ENCODE measurements at regions not wholly inside any gene's neighbourhood (a gene's known extent, or its start where the extent isn't known, plus 50 kb on each side); places are given as distances from the start of the nearest gene placed in this dataset.

DNA sequence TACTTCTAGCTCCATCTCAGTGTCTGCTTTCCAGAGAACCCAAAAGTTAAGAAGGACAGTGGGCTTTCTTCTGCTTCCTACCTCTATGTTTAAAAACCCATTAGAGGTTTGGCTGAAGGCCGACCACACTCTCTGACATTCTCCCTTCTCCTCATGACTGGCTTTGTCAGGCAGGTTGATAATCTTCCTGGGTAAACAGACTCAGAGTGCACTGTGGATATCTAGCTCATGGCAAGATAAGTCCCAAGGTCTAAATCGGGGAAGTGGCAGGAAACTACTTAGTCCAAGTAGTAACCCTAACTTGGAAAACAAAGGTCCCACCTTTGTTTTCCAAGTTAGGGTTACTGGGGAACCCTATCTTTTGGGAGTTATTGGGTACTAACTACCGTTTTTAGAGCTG lies 161.9 kb upstream of the SPAG17 start:
- Histone ChIP-seq H3K27ac (no peak overlapping the region), H3K36me3 (no peaks in the 10 kb centered on the region), H3K4me3 (no peak overlapping the region), H3K27me3 (no peaks in the 10 kb centered on the region), H3K4me1 (peaks cover 6% of the 10 kb centered on the region), H3K9me3 (replicated peaks) (0 out of 2 replicates have a peak, but pooled peaks cover 3% of the 10 kb centered on the region)
- no peak for DNase-seq

DNA sequence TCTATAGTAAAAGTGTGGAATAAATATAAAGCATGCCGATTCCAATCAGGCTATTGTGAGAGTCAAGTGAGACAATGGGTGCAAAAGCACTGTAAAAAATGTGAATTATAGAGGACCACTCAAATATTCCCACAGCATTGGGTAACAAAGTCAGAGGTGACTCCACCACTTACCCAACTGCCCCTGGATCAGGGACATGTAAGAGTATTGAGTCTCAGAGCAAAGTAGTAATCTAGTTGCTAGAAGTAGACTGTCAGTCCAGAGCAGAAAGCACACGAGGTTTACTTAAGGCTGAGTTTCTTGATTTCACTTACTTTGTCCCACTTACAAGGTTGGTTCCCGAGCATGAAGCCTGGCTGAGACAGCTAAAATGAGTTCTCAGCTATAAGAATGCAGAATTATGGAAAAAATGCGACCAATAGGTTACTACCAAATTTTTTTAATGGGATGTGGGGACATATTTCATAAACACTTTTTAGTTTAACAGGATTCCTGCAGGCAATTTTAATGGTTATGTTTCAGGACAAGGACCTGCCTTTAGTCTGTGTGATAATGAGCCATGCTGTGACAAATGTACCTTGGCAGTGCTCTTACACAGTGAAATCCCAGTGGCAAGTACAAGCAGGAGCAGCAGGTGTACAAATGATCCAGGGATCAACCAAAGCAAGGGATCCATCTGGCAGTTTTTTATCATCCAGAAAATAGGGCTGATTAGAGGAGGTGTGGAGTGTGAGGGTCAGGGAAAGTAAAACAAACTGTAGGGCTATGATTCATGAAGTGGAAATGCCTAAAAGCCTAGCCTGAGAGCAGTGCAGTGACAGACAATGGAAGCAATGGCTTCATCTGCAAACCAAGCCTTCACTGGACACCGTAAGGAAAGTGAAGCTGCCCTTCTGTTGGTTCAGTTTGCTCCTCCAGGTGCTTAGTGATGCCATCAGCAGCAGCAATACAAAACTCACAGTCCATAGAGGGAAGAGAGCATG lies 156.2 kb upstream of the SPAG17 start:
- H3K27me3 ChIP-seq, result no peaks in the 10 kb centered on the region
- peak; percentile 54 to 90 for DNase-seq
- no peaks in the 10 kb centered on the region for H3K9me3 ChIP-seq (replicated peaks)
- H3K4me3 ChIP-seq, result no peak overlapping the region
- no peaks in the 10 kb centered on the region for H3K36me3 ChIP-seq
- peak overlapping the region; percentile 54 for H3K27ac ChIP-seq
- peaks cover 44% of the 10 kb centered on the region for H3K4me1 ChIP-seq

DNA sequence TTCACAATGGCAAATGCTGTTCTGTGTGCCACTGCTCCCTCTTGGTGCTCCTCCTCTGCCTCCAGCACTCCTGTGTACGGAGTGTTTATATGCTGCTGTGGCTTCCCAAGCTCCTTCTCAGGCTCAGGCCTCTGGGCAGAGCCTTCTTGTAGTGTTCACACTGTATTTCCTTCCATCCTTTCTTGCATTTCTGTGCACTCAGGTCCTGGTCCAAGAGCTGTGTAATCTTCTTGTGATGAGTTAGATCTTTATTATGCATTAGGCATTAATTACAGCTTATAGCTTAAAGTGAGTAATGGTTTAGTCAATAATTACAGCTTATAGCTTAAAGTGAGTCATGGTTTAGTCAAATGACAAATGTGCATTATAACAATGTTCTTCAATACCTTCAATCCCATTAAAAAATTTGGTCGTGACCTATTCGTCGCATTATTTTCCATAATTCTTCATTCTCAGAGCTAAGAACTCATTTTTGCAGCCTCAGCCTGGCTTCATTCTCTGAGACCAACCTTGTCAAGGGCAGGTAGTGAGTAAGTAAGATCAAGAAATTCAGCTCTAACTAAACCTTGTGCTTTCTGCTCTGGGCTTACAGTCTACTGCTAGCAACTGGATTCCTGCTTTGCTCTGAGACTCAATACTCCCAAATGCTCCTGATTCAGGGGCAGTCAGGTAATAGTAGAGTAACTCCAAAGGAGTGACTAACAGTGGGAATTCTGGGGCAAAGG lies 154.5 kb upstream of the SPAG17 start:
- Histone ChIP-seq H3K9me3 (replicated peaks) (no peaks in the 10 kb centered on the region), H3K36me3 (no peaks in the 10 kb centered on the region), H3K27me3 (no peaks in the 10 kb centered on the region), H3K4me1 (peaks cover 61% of the 10 kb centered on the region), H3K27ac (no peak overlapping the region), H3K4me3 (no peak overlapping the region)
- no peak for DNase-seq

DNA sequence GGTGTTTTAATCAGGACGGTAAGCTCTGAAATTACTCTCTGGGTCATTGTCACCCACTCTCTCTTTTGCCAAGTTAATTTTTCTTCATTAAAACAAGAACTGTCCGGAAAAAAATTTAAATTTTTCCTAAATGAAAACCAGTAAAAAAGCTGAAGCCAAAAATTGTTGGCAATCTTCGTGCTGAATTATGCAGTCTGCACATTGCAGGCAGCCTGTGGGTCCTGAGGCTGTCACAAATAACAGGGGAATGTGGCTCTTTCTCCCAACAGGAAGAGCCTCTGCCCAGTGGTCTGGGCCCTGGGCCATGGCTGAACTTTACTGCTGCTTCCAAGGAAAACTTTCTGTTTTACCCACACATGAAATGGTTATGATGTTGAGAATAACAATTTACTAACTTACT lies 153.9 kb upstream of the SPAG17 start:
- DNase-seq, result no peak
- Histone ChIP-seq H3K9me3 (replicated peaks) (no peaks in the 10 kb centered on the region), H3K4me3 (no peak overlapping the region), H3K4me1 (peaks cover 66% of the 10 kb centered on the region), H3K36me3 (no peaks in the 10 kb centered on the region), H3K27me3 (no peaks in the 10 kb centered on the region), H3K27ac (no peak overlapping the region)

DNA sequence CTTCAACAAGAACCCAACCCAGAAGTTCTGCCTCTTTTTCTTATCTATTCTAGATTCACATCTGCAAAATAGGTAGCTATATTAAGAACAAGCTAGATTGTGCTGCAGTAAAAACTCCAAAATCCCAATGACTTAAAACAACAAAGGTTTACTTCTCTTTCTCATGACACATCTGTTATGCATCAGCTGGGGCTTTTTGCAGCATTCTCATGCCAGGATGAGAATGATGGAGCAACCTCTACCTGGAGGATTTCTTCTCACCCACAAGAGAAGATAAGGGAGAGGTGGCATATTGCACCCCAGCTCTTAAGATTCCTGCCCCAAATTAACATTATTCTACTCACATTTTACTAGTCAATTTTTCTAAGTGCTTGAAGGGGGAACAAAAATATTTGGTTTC lies 152.3 kb upstream of the SPAG17 start:
- no peaks in the 10 kb centered on the region for H3K9me3 ChIP-seq (replicated peaks)
- no peak for DNase-seq
- no peaks in the 10 kb centered on the region for H3K36me3 ChIP-seq
- peaks cover 75% of the 10 kb centered on the region for H3K4me1 ChIP-seq
- H3K4me3 ChIP-seq, result no peak overlapping the region
- no peaks in the 10 kb centered on the region for H3K27me3 ChIP-seq
- H3K27ac ChIP-seq, result no peak overlapping the region

DNA sequence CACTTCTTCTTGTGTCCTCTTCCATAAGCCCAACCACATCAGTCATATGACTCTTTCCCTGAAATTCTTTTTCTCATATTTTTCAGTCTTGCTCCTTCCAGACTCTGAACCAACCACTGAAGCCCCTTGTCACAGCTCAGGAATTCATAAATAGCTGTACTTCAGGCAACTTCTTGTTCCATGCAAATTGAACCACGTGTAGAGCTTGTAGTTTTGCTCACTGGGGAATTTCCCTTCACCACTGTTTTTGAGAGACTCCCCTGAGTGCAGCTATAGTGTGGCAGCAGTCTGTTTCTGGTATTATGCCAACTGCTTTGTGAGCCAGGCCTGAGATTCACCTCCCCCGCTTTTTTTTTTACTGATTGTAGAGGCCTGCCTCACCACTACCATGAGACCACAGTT lies 150.3 kb upstream of the SPAG17 start:
- peak; percentile 75 to 89 for DNase-seq
- H3K4me3 ChIP-seq, result no peak overlapping the region
- no peaks in the 10 kb centered on the region for H3K27me3 ChIP-seq
- no peaks in the 10 kb centered on the region for H3K36me3 ChIP-seq
- peaks cover 55% of the 10 kb centered on the region for H3K4me1 ChIP-seq
- H3K9me3 ChIP-seq (replicated peaks), result no peaks in the 10 kb centered on the region
- peak overlapping the region; percentile 91 for H3K27ac ChIP-seq

DNA sequence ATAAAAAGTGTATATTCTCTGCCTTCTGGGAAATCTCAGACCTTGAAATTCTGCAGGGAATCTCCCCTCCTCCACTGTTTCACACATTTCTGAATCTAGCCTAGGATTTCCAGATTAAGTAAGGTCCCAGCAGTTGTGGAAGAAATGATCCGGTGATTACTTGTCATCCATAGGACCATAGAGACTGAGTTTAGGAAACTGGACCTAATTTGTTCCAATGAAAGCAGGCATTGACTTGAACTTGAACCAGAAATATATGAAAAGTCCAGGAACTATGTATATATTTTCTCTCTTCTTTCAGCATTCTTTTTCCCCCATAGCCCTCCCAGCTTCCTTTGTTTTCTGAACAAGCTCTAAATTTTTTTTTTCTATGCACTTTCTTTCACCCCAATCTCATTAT lies 149.5 kb upstream of the SPAG17 start:
- Histone ChIP-seq H3K27me3 (no peaks in the 10 kb centered on the region), H3K36me3 (no peaks in the 10 kb centered on the region), H3K4me1 (peaks cover 48% of the 10 kb centered on the region), H3K9me3 (replicated peaks) (no peaks in the 10 kb centered on the region), H3K27ac (peak overlapping the region; percentile 91), H3K4me3 (no peak overlapping the region)
- DNase-seq, result peak; percentile 35 to 85

DNA sequence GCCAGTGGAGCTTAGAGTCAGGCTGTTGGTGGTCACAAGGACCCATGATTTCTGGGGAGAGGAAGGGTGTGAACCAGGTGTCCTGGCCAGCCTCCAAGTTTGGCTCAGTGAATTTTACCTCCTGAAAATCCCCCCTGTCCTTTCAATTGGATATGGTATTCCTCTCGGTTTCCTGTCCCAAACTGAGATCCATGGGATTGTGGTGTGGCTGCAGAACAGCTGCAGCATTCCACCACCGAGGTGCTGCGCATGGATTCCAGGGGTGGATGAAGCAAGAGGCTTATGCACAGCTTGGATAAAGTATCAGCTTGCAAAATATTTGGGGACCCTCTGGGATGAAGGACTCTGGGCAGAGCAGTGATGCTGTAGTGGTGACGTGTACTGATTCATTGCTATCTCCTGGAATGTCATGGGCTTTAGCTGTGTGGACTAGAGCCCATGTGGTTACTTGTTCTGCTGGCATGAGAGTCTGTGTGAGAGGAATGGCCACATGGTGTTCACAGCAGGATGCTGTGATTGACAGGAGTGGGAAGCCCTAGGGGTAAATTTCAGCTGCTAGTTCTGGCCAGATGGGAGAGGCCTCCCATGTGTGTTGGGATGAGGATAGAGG lies 148.7 kb upstream of the SPAG17 start:
- peak; percentile 99 to 100 for DNase-seq
- Histone ChIP-seq H3K36me3 (no peaks in the 10 kb centered on the region), H3K4me1 (peaks cover 44% of the 10 kb centered on the region), H3K27ac (peak overlapping the region; percentile 91), H3K9me3 (replicated peaks) (no peaks in the 10 kb centered on the region), H3K4me3 (no peak overlapping the region), H3K27me3 (no peaks in the 10 kb centered on the region)

DNA sequence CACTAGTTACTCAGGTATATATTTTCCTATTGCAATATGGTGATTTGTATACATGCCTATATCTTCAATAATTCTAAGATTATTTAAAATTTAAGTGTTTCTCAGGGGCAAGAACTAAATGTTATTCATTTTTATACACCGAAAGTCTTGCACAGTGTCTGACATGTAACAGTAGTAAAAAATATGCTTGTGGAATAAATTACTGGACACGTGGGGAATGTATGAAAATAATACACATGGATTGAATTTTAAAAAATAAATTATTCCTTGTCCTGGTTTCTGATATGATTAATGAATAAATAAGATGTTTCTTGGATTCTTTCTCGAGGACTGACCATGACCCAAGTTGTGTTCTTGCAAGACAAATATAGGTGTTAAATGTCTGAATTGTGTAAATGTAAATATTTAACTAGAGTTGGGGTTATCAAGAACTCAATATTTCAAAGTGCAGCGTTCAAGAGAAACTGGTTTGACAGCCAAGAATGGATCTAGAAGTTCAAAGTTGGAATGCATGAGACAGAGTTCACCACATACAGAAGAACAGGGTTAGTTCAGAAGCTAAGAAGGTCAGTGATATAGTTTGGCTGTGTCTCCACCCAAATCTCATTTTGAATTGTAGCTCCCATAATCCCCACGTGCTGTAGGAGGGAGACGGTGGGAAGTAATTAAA lies 142.1 kb upstream of the SPAG17 start:
- Histone ChIP-seq H3K27ac (no peak overlapping the region), H3K4me3 (no peak overlapping the region), H3K4me1 (peaks cover 21% of the 10 kb centered on the region), H3K9me3 (replicated peaks) (no peaks in the 10 kb centered on the region), H3K27me3 (no peaks in the 10 kb centered on the region), H3K36me3 (no peaks in the 10 kb centered on the region)
- DNase-seq, result no peak

DNA sequence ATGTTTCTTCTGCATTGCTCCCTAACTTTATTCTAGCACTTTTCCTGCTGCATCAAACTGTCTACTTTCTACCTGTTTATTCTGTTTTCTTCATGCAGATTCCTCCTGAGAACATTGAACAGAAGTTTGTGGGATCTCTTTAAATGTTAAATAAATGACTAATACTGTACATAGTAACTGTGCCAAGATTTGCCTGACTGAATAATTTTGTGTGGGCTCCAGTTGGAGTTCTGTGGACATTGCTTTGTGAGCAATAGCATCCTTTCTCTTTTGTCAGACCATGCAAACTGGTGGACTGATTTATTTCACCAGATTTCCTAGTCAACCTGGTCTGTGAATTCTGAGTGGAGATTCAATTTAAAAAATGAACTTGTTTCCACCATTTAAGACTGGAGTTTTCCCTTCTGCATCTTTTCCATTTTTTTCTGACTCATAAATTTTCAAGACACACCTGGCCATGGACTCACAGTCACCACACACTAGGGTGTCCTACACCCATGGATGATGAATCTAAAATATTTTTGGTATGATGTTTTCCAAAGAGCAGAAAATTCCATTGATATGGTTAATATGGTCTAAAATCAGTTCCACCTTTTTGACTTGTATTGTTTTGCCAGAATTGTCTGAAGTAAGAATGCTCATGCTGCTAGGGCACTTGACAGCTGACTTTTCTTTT lies 140.7 kb upstream of the SPAG17 start:
- H3K4me3 ChIP-seq, result no peak overlapping the region

DNA sequence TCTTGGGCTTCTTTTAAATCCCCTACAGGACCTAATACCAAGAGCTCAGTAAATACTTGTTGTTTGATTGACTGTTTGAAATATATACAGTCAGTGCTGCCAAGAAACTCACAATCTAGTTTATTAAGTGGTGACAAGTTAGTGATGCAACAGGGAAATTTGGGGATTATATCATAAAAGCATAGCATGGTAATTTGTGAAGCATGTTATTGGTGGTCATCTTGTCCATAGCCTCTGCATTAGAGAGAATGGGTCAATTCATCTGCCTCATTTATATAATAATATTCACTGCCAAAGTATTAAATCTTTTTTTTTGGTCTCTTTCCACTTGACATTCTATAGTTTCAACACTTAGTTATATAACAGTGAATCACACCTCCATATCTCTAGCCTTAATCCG lies 138.2 kb upstream of the SPAG17 start:
- H3K27me3 ChIP-seq, result no peaks in the 10 kb centered on the region
- DNase-seq, result no peak
- peaks cover 26% of the 10 kb centered on the region for H3K4me1 ChIP-seq
- H3K9me3 ChIP-seq (replicated peaks), result peaks cover 3% of the 10 kb centered on the region; the same call in 1 of the 2 replicates
- no peak overlapping the region for H3K4me3 ChIP-seq
- no peak overlapping the region for H3K27ac ChIP-seq
- no peaks in the 10 kb centered on the region for H3K36me3 ChIP-seq

More for the DNA sequence above, 140.7 kb upstream of the SPAG17 start:
- DNase-seq, result no peak
- no peaks in the 10 kb centered on the region for H3K27me3 ChIP-seq
- H3K27ac ChIP-seq, result no peak overlapping the region
- H3K36me3 ChIP-seq, result no peaks in the 10 kb centered on the region
- H3K4me1 ChIP-seq, result peaks cover 23% of the 10 kb centered on the region
- no peaks in the 10 kb centered on the region for H3K9me3 ChIP-seq (replicated peaks)

DNA sequence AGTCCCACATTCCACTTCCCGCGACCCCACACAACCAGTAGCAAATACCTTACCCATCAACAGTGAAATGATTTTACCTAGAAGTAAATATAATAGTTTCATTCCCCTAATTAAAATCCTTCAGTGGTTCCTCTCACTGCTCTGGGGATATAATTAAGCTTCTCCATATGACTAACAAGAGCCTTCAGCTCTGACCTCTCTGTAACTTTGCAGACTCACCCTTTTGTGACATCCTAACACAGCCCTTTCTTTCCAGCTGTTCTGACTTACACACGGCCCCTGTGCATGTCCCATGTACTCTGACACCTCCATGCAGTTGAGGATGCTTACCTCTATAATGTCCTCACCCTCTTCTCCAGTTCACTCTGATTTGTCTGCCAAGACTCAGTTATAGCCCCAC lies 137.3 kb upstream of the SPAG17 start:
- Histone ChIP-seq H3K36me3 (no peaks in the 10 kb centered on the region), H3K27ac (peak overlapping the region; percentile 27), H3K9me3 (replicated peaks) (peaks cover 3% of the 10 kb centered on the region; the same call in 1 of the 2 replicates), H3K4me3 (no peak overlapping the region), H3K4me1 (peaks cover 34% of the 10 kb centered on the region), H3K27me3 (no peaks in the 10 kb centered on the region)
- peak; percentile 42 to 74 for DNase-seq

DNA sequence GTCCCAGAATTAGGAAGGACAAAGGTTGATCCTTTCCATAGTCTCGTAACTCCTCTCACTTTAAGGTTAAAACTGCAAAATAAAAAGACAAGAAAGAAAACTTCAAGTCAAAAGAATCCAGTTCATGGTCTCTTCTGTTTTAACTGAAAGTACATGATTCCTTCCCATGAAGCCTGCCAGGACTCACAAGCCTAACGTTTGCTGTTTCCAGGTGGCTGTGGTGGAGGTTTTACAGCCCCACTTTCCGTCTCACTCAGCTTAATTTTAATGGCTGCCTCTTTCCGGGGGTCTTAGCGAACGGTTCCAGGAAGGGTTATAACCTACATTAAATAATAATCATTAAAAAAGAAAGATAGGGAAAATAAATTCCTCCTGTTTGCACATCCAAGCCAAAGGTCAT lies 136.8 kb upstream of the SPAG17 start:
- Histone ChIP-seq H3K4me1 (peaks cover 39% of the 10 kb centered on the region), H3K27me3 (no peaks in the 10 kb centered on the region), H3K27ac (peak overlapping the region; percentile 27), H3K9me3 (replicated peaks) (peaks cover 3% of the 10 kb centered on the region; the same call in 1 of the 2 replicates), H3K4me3 (no peak overlapping the region), H3K36me3 (no peaks in the 10 kb centered on the region)
- no peak for DNase-seq
